Activated naive CD4-positive, alpha-beta T cell treated with anti-CD3 and anti-CD28 coated beads, Interleukin-2, amount 10 ng/mL, durations not matched to agents 7 days and 5 days (primary cell): ENCODE measurements at regions not wholly inside any gene's neighbourhood (a gene's known extent, or its start where the extent isn't known, plus 50 kb on each side); places are given as distances from the start of the nearest gene placed in this dataset.
"Not testable (repeated sequence)": the region's sequence is repeated elsewhere in the genome, so short reads cannot be mapped to it uniquely, and the experiment has no call there.

Experiments
- CTCF ChIA-PET: fragments of 350-600 bp; sonication (Branson Sonifier 250); formaldehyde crosslinking; loops from one replicate; lab custom pipeline; 2021; ENCODE audit warnings: antibody characterized with exemption; lab: Charles Lee
- DNase-seq: peaks from one replicate; pipeline ENCODE4 v3.0.0-alpha.2; 2020
- H3K27ac Mint-ChIP-seq: one replicate; pipeline ENCODE4 v1.8.0; 2021; ENCODE audit warnings: mild to moderate bottlenecking, moderate library complexity, mixed read lengths
- H3K27me3 Mint-ChIP-seq: one replicate; pipeline ENCODE4 v1.8.0; 2021; ENCODE audit warnings: mild to moderate bottlenecking, mixed read lengths
- H3K36me3 Mint-ChIP-seq: one replicate; pipeline ENCODE4 v1.8.0; 2021; ENCODE audit warnings: mixed read lengths
- H3K4me1 Mint-ChIP-seq: one replicate; pipeline ENCODE4 v1.8.0; 2021; ENCODE audit warnings: mixed read lengths
- H3K4me3 Mint-ChIP-seq: one replicate; pipeline ENCODE4 v1.8.0; 2021; ENCODE audit warnings: mild to moderate bottlenecking, moderate library complexity, mixed read lengths
- H3K9me3 Mint-ChIP-seq: one replicate; pipeline ENCODE4 v1.8.0; 2021; ENCODE audit warnings: mixed read lengths

DNA sequence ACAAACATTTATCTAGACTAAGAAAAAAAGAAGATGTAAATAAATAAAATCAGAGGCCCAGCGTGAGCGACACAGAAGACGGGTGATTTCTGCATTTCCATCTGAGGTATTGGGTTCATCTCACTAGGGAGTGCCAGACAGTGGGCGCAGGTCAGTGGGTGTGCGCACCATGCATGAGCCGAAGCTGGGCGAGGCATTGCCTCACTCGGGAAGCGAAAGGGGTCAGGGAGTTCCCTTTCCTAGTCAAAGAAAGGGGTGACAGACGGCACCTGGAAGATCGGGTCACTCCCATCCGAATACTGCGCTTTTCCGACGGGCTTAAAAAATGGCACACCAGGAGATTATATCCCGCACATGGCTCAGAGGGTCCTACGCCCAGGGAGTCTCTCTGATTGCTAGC, 79.5 kb upstream of the ABCD2 start:
- H3K4me3 Mint-ChIP-seq, DNase-seq, H3K27ac Mint-ChIP-seq, H3K36me3 Mint-ChIP-seq, CTCF ChIA-PET, H3K4me1 Mint-ChIP-seq: not testable (repeated sequence)
- Mint-ChIP-seq H3K27me3 (peaks cover 20% of the 10 kb centered on the region), H3K9me3 (peaks cover 10% of the 10 kb centered on the region)

DNA sequence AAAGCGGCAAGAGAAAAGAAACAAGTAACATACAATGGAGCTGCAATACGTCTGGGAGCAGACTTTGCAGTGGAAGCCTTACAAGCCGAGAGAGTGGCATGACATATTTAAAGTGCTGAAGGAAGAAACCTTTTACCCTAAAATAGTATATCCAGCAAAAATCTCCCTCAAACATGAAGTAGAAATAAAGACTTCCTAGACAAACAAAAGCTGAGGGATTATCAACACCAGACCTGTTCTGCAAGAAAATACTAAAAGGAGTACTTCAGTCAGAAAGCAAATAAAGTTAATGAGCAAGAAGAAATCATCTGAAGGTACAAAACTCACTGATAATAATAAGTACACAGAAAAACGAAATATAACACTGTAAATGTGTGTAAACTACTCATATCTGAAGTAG, 77.5 kb upstream of the ABCD2 start:
- H3K9me3 Mint-ChIP-seq: peaks cover 10% of the 10 kb centered on the region
- H3K27me3 Mint-ChIP-seq: peaks cover 20% of the 10 kb centered on the region
- CTCF ChIA-PET: interaction anchor here (1.1 to 1.5 kb wide), 2 partner anchors 19 to 375 kb away, joined by 3 read pairs; no protein-coding TSS in a partner anchor
- peaks cover 2% of the 10 kb centered on the region for H3K36me3 Mint-ChIP-seq
- no peak for DNase-seq
- peaks cover 4% of the 10 kb centered on the region for H3K4me1 Mint-ChIP-seq
- no peak overlapping the region for H3K27ac Mint-ChIP-seq
- H3K4me3 Mint-ChIP-seq: no peak overlapping the region

DNA sequence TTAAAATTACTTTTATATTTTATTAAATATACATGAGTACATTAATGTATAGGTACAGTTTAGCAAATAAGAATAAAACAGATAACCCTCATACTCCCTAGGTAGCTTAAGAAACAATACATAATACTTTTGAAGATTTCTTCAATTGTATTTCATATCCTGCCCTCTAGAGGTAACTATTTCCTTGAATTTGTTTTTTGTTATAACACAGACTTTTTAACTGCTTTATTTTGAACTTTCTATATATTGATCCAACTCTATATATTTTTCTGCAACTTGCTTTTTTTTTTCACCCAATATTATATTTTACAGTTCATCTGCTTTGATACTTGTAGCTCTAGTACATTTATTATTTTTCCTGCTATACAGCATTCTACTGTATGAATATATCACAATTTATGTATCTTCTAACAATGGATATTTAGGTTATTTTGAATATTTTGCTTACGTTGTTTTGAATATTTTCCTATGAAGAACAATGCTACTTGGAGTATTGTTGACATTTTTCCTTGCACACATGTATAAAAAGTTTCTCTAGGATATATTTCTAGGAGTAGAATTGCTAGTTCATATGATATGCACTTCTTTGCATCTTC, 72.8 kb upstream of the ABCD2 start:
- Mint-ChIP-seq H3K27me3 (peaks cover 11% of the 10 kb centered on the region), H3K4me3 (no peak overlapping the region), H3K36me3 (peaks cover 3% of the 10 kb centered on the region), H3K27ac (no peak overlapping the region), H3K9me3 (peaks cover 3% of the 10 kb centered on the region), H3K4me1 (peaks cover 10% of the 10 kb centered on the region)
- no peak for DNase-seq
- CTCF ChIA-PET: interaction anchor here (0.7 to 2.4 kb wide), 10 partner anchors 9 to 370 kb away, joined by 3 to 13 read pairs (median 4); partner anchors contain the start of gene ABCD2

DNA sequence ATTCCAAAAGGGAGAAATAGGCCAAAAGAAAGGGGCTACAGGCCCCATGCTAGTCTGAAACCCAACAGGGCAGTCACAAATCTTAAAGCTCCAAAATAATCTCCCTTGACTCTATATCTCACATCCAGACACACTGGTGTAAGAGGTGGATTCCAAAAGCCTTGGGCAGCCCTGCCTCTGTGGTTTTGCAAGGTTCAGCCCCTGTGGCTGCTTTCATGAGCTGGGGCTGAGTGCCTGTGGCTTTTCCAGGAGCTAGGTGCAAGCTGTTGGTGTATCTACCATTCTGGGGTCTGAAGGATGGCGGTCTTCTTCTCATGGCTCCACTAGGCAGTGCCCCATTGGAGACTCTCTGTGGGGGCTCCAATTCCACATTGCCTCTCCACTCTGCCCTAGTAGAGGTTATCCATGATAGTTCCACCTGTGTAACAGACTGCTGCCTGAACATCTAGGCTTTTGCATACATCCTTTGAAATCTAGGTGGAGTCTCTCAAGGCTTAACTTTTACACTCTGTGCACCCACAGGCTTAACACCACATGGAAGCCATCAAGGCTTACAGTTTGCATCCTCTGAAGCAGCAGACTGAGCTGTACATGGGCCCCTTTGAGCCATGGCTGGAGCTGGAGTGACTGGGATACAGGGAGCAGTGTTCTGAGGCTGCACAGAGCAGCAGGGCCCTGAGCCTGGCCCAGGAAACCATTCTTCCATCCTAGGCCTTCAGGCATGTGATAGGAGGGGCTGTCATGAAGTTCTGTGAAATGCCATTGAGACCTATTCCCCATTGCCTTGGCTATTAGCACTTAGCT, 66.5 kb upstream of the ABCD2 start:
- Mint-ChIP-seq H3K9me3 (peaks cover 13% of the 10 kb centered on the region), H3K4me3 (peak overlapping the region; percentile 53), H3K27me3 (no peaks in the 10 kb centered on the region), H3K4me1 (peaks cover 18% of the 10 kb centered on the region), H3K36me3 (peaks cover 31% of the 10 kb centered on the region), H3K27ac (peak overlapping the region; percentile 96)
- CTCF ChIA-PET: interaction anchor here (1.1 to 3.1 kb wide), 2 partner anchors 66 to 73 kb away, joined by 3 to 15 read pairs; partner anchors contain the start of gene ABCD2
- peak; percentile 85 for DNase-seq

DNA sequence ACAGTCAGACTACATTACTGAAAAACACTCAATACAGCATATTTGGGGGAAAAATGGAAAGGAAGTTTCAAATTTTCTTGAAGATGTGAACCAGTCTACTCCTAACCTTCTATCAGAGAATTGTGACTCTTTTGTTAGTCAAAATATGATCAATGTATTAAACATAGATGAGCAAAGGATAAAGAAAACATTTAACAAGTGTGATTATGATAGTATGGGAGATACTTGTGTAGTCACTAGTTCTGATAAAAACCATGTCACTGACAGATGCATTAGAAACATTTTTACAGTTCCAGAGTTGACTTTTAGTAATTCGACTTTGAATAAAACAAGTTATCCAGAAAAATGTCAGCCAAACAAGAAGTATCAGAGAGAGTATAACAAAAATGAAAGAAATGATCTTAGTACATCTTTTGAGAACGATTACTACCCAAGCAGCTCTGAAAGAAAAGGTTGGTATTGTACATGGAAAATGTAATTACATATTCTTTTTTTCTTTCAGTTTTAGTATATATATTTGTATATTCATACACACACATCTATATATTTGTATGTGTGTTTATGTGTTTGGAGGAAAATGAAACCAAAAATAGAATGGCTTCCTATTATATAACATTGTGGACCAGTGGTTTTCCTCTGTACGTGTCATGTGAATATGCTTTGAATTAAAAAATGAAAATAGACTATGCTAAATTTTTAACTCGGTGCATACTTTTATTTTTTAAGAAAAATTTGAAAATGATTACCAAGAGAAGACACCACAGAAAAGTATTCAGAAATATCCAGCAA, 63.3 kb upstream of the ABCD2 start:
- Mint-ChIP-seq H3K27ac (peak overlapping the region; percentile 89), H3K4me3 (peak overlapping the region; percentile 59), H3K36me3 (peaks cover 53% of the 10 kb centered on the region), H3K9me3 (peaks cover 30% of the 10 kb centered on the region), H3K4me1 (peaks cover 27% of the 10 kb centered on the region), H3K27me3 (no peaks in the 10 kb centered on the region)
- DNase-seq: no peak
- CTCF ChIA-PET: interaction anchor here (0.7 to 1.3 kb wide), 2 partner anchors 10 to 61 kb away, joined by 3 to 4 read pairs; no protein-coding TSS in a partner anchor

DNA sequence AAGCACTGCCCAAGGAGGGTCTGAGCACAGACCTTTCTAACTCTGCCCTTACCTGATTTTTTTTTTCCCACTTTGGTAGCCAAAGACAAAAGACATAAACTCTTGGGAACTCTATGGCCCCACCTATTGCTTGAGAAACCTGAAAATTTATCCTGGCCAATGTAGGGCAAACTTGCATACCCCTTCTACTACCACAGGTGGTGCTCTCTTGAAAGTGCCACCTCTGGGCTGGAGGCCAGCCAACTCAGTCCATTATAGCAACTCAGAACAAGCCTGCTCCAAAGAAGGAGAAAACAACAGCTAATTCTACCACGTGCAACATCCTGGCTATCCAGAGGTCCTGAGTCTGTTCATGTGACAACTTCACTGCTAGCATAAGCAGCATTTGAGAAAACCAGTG, 55.7 kb upstream of the ABCD2 start:
- CTCF ChIA-PET: interaction anchor here (1.4 kb wide), 1 partner anchor 53 kb away, joined by 7 read pairs; no protein-coding TSS in a partner anchor
- Mint-ChIP-seq H3K4me1 (peaks cover 70% of the 10 kb centered on the region), H3K27me3 (no peaks in the 10 kb centered on the region), H3K36me3 (peaks cover 72% of the 10 kb centered on the region), H3K27ac (no peak overlapping the region), H3K4me3 (no peak overlapping the region), H3K9me3 (peaks cover 74% of the 10 kb centered on the region)
- DNase-seq: no peak

DNA sequence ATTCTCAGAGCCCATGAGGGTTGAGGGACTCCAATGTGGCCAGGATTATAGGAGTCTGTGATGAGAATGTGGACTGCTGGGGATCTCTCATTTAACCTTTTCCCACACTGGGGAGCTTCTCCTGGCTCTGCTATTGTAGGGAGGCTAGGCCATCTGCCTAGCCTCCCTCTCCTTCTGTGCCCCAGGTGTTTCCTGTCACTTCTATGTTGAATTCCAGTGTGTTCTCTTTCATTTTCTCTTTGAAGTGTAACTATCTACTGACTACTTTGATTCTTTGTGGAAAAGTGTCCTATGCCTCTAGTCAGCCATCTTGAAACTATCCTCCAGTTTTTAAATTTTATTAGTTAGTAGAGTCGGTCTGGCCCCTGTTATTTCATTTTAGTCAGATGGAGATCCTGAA, 53.4 kb upstream of the ABCD2 start:
- DNase-seq: no peak
- Mint-ChIP-seq H3K27me3 (no peaks in the 10 kb centered on the region), H3K27ac (no peak overlapping the region), H3K36me3 (peaks cover 72% of the 10 kb centered on the region), H3K4me3 (no peak overlapping the region), H3K4me1 (peaks cover 85% of the 10 kb centered on the region), H3K9me3 (peaks cover 79% of the 10 kb centered on the region)
- CTCF ChIA-PET: no interaction called here

DNA sequence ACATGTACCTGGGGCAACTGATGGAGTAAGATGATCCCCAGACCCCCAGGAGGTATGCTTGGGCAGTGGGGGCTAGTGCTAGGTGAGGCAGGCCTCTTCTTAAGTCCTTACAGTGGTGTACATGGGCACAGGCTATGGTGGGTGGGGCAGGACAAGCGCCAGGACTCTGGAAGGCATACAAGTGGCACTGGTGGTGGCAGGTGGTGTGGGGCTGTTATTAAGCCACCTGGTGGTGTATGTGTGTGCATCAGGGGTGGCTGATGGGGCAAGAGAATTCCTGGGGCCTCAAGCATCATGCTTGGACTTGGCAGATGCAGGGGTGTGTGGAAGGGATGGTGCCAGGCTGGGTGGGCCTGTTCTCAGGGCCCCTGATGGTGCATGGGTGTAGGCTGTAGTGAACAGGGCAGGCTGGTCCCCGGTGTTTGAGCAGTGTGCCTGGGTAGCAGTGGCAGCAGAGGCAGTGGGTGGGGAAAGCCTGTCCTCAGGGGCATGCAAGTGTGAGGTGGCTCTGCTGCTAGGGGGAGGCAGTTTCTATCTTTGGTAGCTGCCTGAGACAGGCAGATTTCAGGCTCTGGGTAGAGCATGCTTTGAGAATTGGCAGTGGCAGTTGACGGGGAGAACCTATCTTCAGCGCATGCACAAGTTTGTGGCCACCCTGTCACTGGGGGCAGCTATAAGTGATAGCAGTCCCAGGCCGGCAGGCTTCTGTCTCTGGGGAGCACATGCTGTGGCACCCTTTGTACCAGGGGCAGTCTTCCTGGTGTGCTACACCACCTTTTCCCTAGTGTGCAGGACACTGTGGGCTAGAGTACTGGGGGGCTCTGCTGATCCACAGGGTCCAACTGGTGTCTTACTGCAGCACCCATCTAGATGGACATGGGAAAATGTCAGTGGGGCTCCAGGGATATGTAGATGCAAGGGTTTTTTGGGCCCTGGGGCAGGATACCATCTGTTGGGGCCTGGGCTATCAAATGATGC, 52.6 kb upstream of the ABCD2 start:
- no peaks in the 10 kb centered on the region for H3K27me3 Mint-ChIP-seq
- H3K4me1 Mint-ChIP-seq: peaks cover 83% of the 10 kb centered on the region
- peaks cover 82% of the 10 kb centered on the region for H3K9me3 Mint-ChIP-seq
- H3K4me3 Mint-ChIP-seq: no peak overlapping the region
- peak overlapping the region; percentile 58 for H3K27ac Mint-ChIP-seq
- H3K36me3 Mint-ChIP-seq: peaks cover 74% of the 10 kb centered on the region
- CTCF ChIA-PET: no interaction called here
- DNase-seq: no peak

DNA sequence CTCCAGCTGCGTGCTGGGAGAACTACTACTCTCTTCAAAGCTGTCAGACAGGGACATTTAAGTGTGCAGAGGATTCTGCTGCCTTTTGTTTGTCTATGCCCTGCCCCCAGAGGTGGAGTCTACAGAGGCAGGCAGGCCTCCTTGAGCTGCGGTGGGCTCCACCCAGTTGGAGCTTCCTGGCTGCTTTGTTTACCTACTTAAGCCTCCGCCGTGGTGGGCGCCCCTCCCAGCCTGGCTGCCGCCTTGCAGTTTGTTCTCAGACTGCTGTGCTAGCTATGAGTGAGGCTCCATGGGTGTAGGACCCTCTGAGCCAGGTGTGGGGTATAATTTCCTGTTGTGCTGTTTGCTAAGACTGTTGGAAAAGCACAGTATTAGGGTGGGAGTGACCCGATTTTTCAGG, 49.9 kb upstream of the ABCD2 start:
- peak; percentile 69 for DNase-seq
- CTCF ChIA-PET: interaction anchor here (0.7 to 1.5 kb wide), 3 partner anchors 14 to 437 kb away, joined by 3 read pairs; partner anchors contain the start of gene SLC2A13
- not testable (repeated sequence) for H3K27me3 Mint-ChIP-seq, H3K4me3 Mint-ChIP-seq
- Mint-ChIP-seq H3K9me3 (peaks cover 73% of the 10 kb centered on the region), H3K36me3 (peaks cover 69% of the 10 kb centered on the region), H3K27ac (peak overlapping the region; percentile 66), H3K4me1 (peaks cover 67% of the 10 kb centered on the region)
